Liver (tissue), 8 donors: ENCODE measurements at regions not wholly inside any gene's neighbourhood (a gene's known extent, or its start where the extent isn't known, plus 50 kb on each side); places are given as distances from the start of the nearest gene placed in this dataset.

ENCODE experiments used
- DNase-seq: peaks from one replicate; pipeline ENCODE4 v3.0.0-alpha.2; 2017; ENCODE audit warnings: low spot score
- H3K27ac ChIP-seq, 2 donors: one replicate each; pipeline ENCODE4 v1.7.0; 2013; ENCODE audit warnings: inconsistent platforms in 2 of 2, low read length in 2 of 2, control low read depth in 1 of 2, low read depth in 1 of 2, mild to moderate bottlenecking in 1 of 2
- H3K27me3 ChIP-seq, 4 donors: one replicate each; pipeline versions ENCODE4 v1.6.1 to v1.7.0; 2013; ENCODE audit warnings: low read length in 3 of 4, inconsistent platforms in 1 of 4, mild to moderate bottlenecking in 1 of 4, moderate library complexity in 1 of 4; ENCODE audit not compliant: control insufficient read depth in 4 of 4, insufficient read depth in 4 of 4
- H3K36me3 ChIP-seq, 4 donors: one replicate each; pipeline versions ENCODE4 v1.6.1 to v1.7.0; 2013; ENCODE audit warnings: low read length in 3 of 4, mild to moderate bottlenecking in 3 of 4, low read depth in 1 of 4, moderate library complexity in 1 of 4; ENCODE audit not compliant: control insufficient read depth in 4 of 4, insufficient read depth in 3 of 4
- H3K4me1 ChIP-seq, 4 donors: one replicate each; pipeline versions ENCODE4 v1.6.1 to v1.7.0; 2013; ENCODE audit warnings: low read length in 3 of 4, mild to moderate bottlenecking in 3 of 4, moderate library complexity in 1 of 4; ENCODE audit not compliant: control insufficient read depth in 4 of 4, insufficient read depth in 4 of 4
- H3K4me3 ChIP-seq, 3 donors: one replicate each; pipeline versions ENCODE4 v1.6.1 to v1.7.0; 2013; ENCODE audit warnings: low read length in 3 of 3, control low read depth in 1 of 3, low read depth in 1 of 3, mild to moderate bottlenecking in 1 of 3
- H3K9ac ChIP-seq, 2 donors: one replicate each; pipeline ENCODE4 v1.7.0; 2013; ENCODE audit warnings: low read length in 2 of 2, mild to moderate bottlenecking in 2 of 2, moderate library complexity in 2 of 2, control low read depth in 1 of 2, low read depth in 1 of 2
- H3K9me3 ChIP-seq, 4 donors: one replicate each; pipeline versions ENCODE4 v1.6.1 to v1.7.0; 2013; ENCODE audit warnings: low read length in 3 of 4; ENCODE audit not compliant: control insufficient read depth in 4 of 4
- ATF3 ChIP-seq: IDR thresholded peaks from 2 replicates; pipeline ENCODE4 v1.6.1; 2016; ENCODE audit warnings: antibody characterized with exemption
- CTCF ChIP-seq: fragments of 150-350 bp; IDR thresholded peaks from 2 replicates; pipeline ENCODE4 v1.5.1; 2017; ENCODE audit warnings: improper control_type of control experiment, low read depth, low read length; ENCODE audit not compliant: missing input control
- EGR1 ChIP-seq, 2 donors: IDR thresholded peaks; 2 replicates each; pipeline ENCODE4 v1.6.1; 2016 to 2018; ENCODE audit warnings: antibody characterized with exemption in 2 of 2, low read depth in 2 of 2
- FOXA1 ChIP-seq: IDR thresholded peaks from 2 replicates; pipeline ENCODE4 v1.6.1; 2016; ENCODE audit warnings: antibody characterized with exemption
- GABPA ChIP-seq, 2 donors: IDR thresholded peaks in 1 of 2; conservative IDR thresholded peaks in 1 of 2; 2 replicates each; pipeline ENCODE4 v1.6.1; 2016; ENCODE audit warnings: antibody characterized with exemption in 2 of 2, mild to moderate bottlenecking in 1 of 2, moderate library complexity in 1 of 2
- HNF4A ChIP-seq, 2 donors: conservative IDR thresholded peaks; 2 replicates each; pipeline ENCODE4 v1.6.1; 2016; ENCODE audit warnings: antibody characterized with exemption in 2 of 2, mild to moderate bottlenecking in 2 of 2
- JUND ChIP-seq, 2 donors: IDR thresholded peaks; 2 replicates each; pipeline ENCODE4 v1.6.1; 2016; ENCODE audit warnings: antibody characterized with exemption in 2 of 2
- MAX ChIP-seq: IDR thresholded peaks from 2 replicates; pipeline ENCODE4 v1.6.1; 2016; ENCODE audit warnings: antibody characterized with exemption
- NR2F2 ChIP-seq: IDR thresholded peaks from 2 replicates; pipeline ENCODE4 v1.6.1; 2016; ENCODE audit warnings: antibody characterized with exemption
- RAD21 ChIP-seq, 2 donors: IDR thresholded peaks; 2 replicates each; pipeline ENCODE4 v1.6.1; 2016; ENCODE audit warnings: antibody characterized with exemption in 2 of 2, mild to moderate bottlenecking in 2 of 2
- REST ChIP-seq: IDR thresholded peaks from 2 replicates; pipeline ENCODE4 v1.6.1; 2016; ENCODE audit warnings: antibody characterized with exemption, mild to moderate bottlenecking
- RXRA ChIP-seq, 2 donors: IDR thresholded peaks; 2 replicates each; pipeline ENCODE4 v1.6.1; 2017 to 2018; ENCODE audit warnings: antibody characterized with exemption in 2 of 2, mild to moderate bottlenecking in 1 of 2
- SP1 ChIP-seq: IDR thresholded peaks from 2 replicates; pipeline ENCODE4 v1.6.1; 2018; ENCODE audit warnings: antibody characterized with exemption, mild to moderate bottlenecking
- TAF1 ChIP-seq: conservative IDR thresholded peaks from 2 replicates; pipeline ENCODE4 v1.6.1; 2016; ENCODE audit warnings: antibody characterized with exemption, mild to moderate bottlenecking
- YY1 ChIP-seq: IDR thresholded peaks from 2 replicates; pipeline ENCODE4 v1.6.1; 2016; ENCODE audit warnings: antibody characterized with exemption, mild to moderate bottlenecking
- ZBTB33 ChIP-seq: IDR thresholded peaks from 2 replicates; pipeline ENCODE4 v1.6.1; 2016; ENCODE audit warnings: antibody characterized with exemption
- WGBS: extraction: QIAGEN DNeasy Blood & Tissue Kit; methylation state at CpG from one replicate; pipeline ENCODE4 v1.1.7; 2013; 5-methylcytosine and 5-hydroxymethylcytosine counted together
- donor health status: healthy.
- donor health status: healthy.
- donor health status: healthy.
- donor health status: healthy.
- donor health status: healthy.

DNA sequence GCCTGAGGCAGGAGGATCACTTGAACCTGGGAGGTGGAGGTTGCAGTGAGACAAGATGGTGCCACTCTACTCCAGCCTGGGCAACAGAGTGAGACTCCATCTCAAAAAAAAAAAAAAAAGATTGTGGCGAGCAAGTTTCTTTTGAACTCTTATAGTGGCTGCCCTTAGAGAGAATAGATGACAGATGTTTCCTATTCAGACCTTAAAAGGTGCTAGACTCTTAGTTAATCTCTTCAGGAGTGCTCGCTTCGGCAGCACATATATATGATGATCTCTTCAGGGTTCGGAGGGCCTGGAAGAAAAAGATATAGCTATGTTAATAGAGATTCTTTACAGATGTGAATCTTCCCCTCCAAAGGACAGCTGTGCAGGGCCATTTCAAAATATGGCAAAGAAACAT lies 73.1 kb upstream of the AMN1 start:
- Histone ChIP-seq H3K27me3 (no peaks in the 10 kb centered on the region), H3K27ac (no peak overlapping the region), H3K4me1 (no peaks in the 10 kb centered on the region), H3K4me3 (no peak overlapping the region), H3K9me3 (no peaks in the 10 kb centered on the region), H3K9ac (no peak overlapping the region), H3K36me3 (no peaks in the 10 kb centered on the region)
- TF ChIP-seq EGR1 (IDR thresholded peaks at IDR 0.05; ENCODE audit: low read depth in 2 of 2) (no peak), ZBTB33 (no peak), HNF4A (conservative IDR thresholded peaks at IDR 0.05) (no peak)
- no peak for DNase-seq
- 94% methylated on average over 4 of the region's 4 CpGs for WGBS

- Histone ChIP-seq H3K4me3 (no peak overlapping the region), H3K36me3 (no peaks in the 10 kb centered on the region), H3K27me3 (no peaks in the 10 kb centered on the region), H3K9ac (no peak overlapping the region), H3K27ac (no peak overlapping the region), H3K4me1 (no peaks in the 10 kb centered on the region), H3K9me3 (no peaks in the 10 kb centered on the region)
- no peak for DNase-seq
- no peak for TF ChIP-seq MAX
- WGBS, result 88% methylated on average over 13 of the region's 13 CpGs
These were observed 68.5 kb upstream of the AMN1 start for GRCh38 chr12:31797230-31797872.

- H3K36me3 ChIP-seq, result no peaks in the 10 kb centered on the region
- WGBS, result 98% methylated on average over 11 of the region's 11 CpGs
- no peak overlapping the region for H3K27ac ChIP-seq
- no peak overlapping the region for H3K4me3 ChIP-seq
- DNase-seq, result no peak
- H3K9me3 ChIP-seq, result no peaks in the 10 kb centered on the region
- no peaks in the 10 kb centered on the region for H3K4me1 ChIP-seq
- H3K27me3 ChIP-seq, result no peaks in the 10 kb centered on the region
- no peak overlapping the region for H3K9ac ChIP-seq
- TF ChIP-seq RAD21 (IDR thresholded peaks at IDR 0.05) (no peak), GABPA (IDR thresholded peaks at IDR 0.05 in 1 of 2, conservative IDR thresholded peaks at IDR 0.05 in 1 of 2) (no peak), REST (no peak), TAF1 (no peak), ZBTB33 (no peak), SP1 (no peak), RXRA (IDR thresholded peaks at IDR 0.05) (no peak), YY1 (no peak), ATF3 (no peak), NR2F2 (no peak), JUND (IDR thresholded peaks at IDR 0.05) (no peak), CTCF (no peak), FOXA1 (no peak), MAX (no peak), EGR1 (IDR thresholded peaks at IDR 0.05; ENCODE audit: low read depth in 2 of 2) (no peak), HNF4A (conservative IDR thresholded peaks at IDR 0.05) (no peak)
These were observed 67.6 kb upstream of the AMN1 start for GRCh38 chr12:31796270-31796951.
